HL-60 (cell line): ENCODE measurements at regions not wholly inside any gene's neighbourhood (a gene's known extent, or its start where the extent isn't known, plus 50 kb on each side); places are given as distances from the start of the nearest gene placed in this dataset.

ENCODE experiments used
- GABPA ChIP-seq: IDR thresholded peaks from 2 replicates; pipeline ENCODE4 v1.6.1; 2012; ENCODE audit warnings: low read depth
- POLR2AphosphoS5 ChIP-seq: IDR thresholded peaks from 2 replicates; pipeline ENCODE4 v1.6.1; 2012; ENCODE audit warnings: low read depth
- TF ChIP-seq, protein P1 (sequence below): IDR thresholded peaks from one replicate; pipeline ENCODE4 v1.5.1; 2011; ENCODE audit warnings: low read length, control low read depth, inconsistent platforms; ENCODE audit not compliant: insufficient read depth
- TF ChIP-seq, protein P2 (sequence below): IDR thresholded peaks from 2 replicates; pipeline ENCODE4 v1.6.1; 2012; ENCODE audit warnings: low read depth; ENCODE audit not compliant: insufficient replicate concordance

DNA sequence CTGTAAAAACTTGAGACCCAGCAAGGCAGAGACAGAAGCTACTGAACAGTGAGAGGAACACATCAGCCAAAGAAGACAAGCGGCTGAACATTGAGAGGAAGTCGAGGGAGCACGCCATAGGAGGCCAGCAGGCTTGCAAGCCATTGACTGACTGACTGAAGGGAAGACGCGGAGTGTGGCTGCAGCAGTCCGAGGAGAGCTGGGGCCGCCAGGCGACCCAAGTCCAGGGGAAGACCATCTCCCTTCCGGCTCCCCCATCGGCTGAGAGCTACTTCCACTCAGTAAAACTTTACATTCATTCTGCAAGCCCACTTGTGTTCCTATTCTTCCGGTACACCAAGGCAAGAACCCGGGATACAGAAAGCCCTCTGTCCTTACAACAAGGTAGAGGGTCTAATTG lies 167.3 kb upstream of the MBL2 start:
- TF ChIP-seq, protein P1, sequence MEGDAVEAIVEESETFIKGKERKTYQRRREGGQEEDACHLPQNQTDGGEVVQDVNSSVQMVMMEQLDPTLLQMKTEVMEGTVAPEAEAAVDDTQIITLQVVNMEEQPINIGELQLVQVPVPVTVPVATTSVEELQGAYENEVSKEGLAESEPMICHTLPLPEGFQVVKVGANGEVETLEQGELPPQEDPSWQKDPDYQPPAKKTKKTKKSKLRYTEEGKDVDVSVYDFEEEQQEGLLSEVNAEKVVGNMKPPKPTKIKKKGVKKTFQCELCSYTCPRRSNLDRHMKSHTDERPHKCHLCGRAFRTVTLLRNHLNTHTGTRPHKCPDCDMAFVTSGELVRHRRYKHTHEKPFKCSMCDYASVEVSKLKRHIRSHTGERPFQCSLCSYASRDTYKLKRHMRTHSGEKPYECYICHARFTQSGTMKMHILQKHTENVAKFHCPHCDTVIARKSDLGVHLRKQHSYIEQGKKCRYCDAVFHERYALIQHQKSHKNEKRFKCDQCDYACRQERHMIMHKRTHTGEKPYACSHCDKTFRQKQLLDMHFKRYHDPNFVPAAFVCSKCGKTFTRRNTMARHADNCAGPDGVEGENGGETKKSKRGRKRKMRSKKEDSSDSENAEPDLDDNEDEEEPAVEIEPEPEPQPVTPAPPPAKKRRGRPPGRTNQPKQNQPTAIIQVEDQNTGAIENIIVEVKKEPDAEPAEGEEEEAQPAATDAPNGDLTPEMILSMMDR: no peak
- TF ChIP-seq POLR2AphosphoS5 (no peak), GABPA (no peak)
- TF ChIP-seq, protein P2, sequence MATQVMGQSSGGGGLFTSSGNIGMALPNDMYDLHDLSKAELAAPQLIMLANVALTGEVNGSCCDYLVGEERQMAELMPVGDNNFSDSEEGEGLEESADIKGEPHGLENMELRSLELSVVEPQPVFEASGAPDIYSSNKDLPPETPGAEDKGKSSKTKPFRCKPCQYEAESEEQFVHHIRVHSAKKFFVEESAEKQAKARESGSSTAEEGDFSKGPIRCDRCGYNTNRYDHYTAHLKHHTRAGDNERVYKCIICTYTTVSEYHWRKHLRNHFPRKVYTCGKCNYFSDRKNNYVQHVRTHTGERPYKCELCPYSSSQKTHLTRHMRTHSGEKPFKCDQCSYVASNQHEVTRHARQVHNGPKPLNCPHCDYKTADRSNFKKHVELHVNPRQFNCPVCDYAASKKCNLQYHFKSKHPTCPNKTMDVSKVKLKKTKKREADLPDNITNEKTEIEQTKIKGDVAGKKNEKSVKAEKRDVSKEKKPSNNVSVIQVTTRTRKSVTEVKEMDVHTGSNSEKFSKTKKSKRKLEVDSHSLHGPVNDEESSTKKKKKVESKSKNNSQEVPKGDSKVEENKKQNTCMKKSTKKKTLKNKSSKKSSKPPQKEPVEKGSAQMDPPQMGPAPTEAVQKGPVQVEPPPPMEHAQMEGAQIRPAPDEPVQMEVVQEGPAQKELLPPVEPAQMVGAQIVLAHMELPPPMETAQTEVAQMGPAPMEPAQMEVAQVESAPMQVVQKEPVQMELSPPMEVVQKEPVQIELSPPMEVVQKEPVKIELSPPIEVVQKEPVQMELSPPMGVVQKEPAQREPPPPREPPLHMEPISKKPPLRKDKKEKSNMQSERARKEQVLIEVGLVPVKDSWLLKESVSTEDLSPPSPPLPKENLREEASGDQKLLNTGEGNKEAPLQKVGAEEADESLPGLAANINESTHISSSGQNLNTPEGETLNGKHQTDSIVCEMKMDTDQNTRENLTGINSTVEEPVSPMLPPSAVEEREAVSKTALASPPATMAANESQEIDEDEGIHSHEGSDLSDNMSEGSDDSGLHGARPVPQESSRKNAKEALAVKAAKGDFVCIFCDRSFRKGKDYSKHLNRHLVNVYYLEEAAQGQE: no peak
